H1 (cell line): ENCODE measurements at regions not wholly inside any gene's neighbourhood (a gene's known extent, or its start where the extent isn't known, plus 50 kb on each side); places are given as distances from the start of the nearest gene placed in this dataset.

Source experiments
- CTCF ChIA-PET: fragments of 300-600 bp; sonication (Branson Sonifier 250); formaldehyde crosslinking; loops from one replicate; lab custom pipeline; 2021; ENCODE audit not compliant: partially characterized antibody; lab: Charles Lee
- POLR2A ChIA-PET: fragments of 300-600 bp; sonication (Branson Sonifier 250); formaldehyde crosslinking; loops from one replicate; lab custom pipeline; 2021; ENCODE audit warnings: inconsistent platforms; ENCODE audit not compliant: partially characterized antibody; lab: Charles Lee
- DNase-seq, 2 experiments: peaks; one replicate each; pipeline versions ENCODE4 v3.0.0 to v3.0.0-alpha.2; 2010 to 2022; ENCODE audit warnings: low spot score in 2 of 2, low read depth in 1 of 2, mixed read lengths in 1 of 2
- FAIRE-seq: peaks from 2 replicates; lab custom pipeline; 2011; peaks lifted over from hg19 to GRCh38; lab: Jason Lieb, UNC
- H2AFZ ChIP-seq: 2 replicates; pipeline ENCODE4 v1.8.1; 2012; ENCODE audit warnings: low read length, inconsistent platforms
- H2AK5ac ChIP-seq: 2 replicates; pipeline ENCODE4 v1.6.1; 2013; ENCODE audit warnings: low read depth, low read length
- H2BK120ac ChIP-seq: replicated peaks from 2 replicates; pipeline ENCODE3; 2013; ENCODE audit warnings: low read depth, low read length, inconsistent platforms
- H2BK12ac ChIP-seq: 2 replicates; pipeline ENCODE4 v1.6.1; 2013; ENCODE audit warnings: low read depth, low read length
- H2BK15ac ChIP-seq: 2 replicates; pipeline ENCODE4 v1.6.1; 2013; ENCODE audit warnings: low read length
- H2BK20ac ChIP-seq: 2 replicates; pipeline ENCODE4 v1.6.1; 2013; ENCODE audit warnings: low read length
- H2BK5ac ChIP-seq: 2 replicates; pipeline ENCODE4 v1.6.1; 2013; ENCODE audit warnings: low read depth, low read length
- H3K14ac ChIP-seq: 2 replicates; pipeline ENCODE4 v1.6.1; 2013; ENCODE audit warnings: inconsistent platforms; ENCODE audit not compliant: insufficient read length
- H3K18ac ChIP-seq: 2 replicates; pipeline ENCODE4 v1.6.1; 2013; ENCODE audit warnings: low read length; ENCODE audit errors: extremely low read depth
- H3K23ac ChIP-seq: 2 replicates; pipeline ENCODE4 v1.6.1; 2013; ENCODE audit warnings: inconsistent platforms; ENCODE audit not compliant: insufficient read length
- H3K23me2 ChIP-seq: 2 replicates; pipeline ENCODE4 v1.6.1; 2013; ENCODE audit warnings: low read depth, low read length
- H3K27ac ChIP-seq: 2 replicates; pipeline ENCODE4 v1.6.1; 2011; ENCODE audit warnings: low read depth, low read length, inconsistent platforms
- H3K27me3 ChIP-seq, 4 experiments: replicated peaks in 1 of 4; 1 replicate in 1 of 4; 2 replicates in 3 of 4; pipeline versions ENCODE4 v1.6.1 to v1.8.1; 2011 to 2013; ENCODE audit warnings: low read length in 3 of 4, mild to moderate bottlenecking in 3 of 4, inconsistent platforms in 2 of 4, mixed read lengths in 2 of 4, moderate library complexity in 1 of 4; ENCODE audit not compliant: control insufficient read depth in 3 of 4, insufficient read depth in 3 of 4; ENCODE audit errors: extremely low read depth in 1 of 4
- H3K36me3 ChIP-seq, 4 experiments: 2 replicates each; pipeline versions ENCODE4 v1.6.1 to v1.8.1; 2011 to 2013; ENCODE audit warnings: mild to moderate bottlenecking in 4 of 4, low read length in 3 of 4, moderate library complexity in 2 of 4, control low read depth in 1 of 4, inconsistent platforms in 1 of 4; ENCODE audit not compliant: insufficient read depth in 4 of 4, control insufficient read depth in 2 of 4
- H3K4ac ChIP-seq: replicated peaks from 2 replicates; pipeline ENCODE3; 2013; ENCODE audit warnings: low read length, low read depth, mixed read lengths, inconsistent platforms; ENCODE audit not compliant: insufficient read length
- H3K4me1 ChIP-seq, 4 experiments: replicated peaks in 1 of 4; 1 replicate in 1 of 4; 2 replicates in 3 of 4; pipeline versions ENCODE4 v1.6.1 to v1.8.1; 2011 to 2013; ENCODE audit warnings: low read length in 3 of 4, inconsistent platforms in 2 of 4, mixed read lengths in 1 of 4; ENCODE audit not compliant: insufficient read depth in 4 of 4, control insufficient read depth in 3 of 4
- H3K4me2 ChIP-seq, 2 experiments: 2 replicates each; pipeline versions ENCODE4 v1.6.1 to v1.8.1; 2011 to 2013; ENCODE audit warnings: low read depth in 2 of 2, low read length in 2 of 2, control low read depth in 1 of 2, inconsistent platforms in 1 of 2, mild to moderate bottlenecking in 1 of 2; ENCODE audit not compliant: insufficient read depth in 1 of 2
- H3K4me3 ChIP-seq, 4 experiments: fragments of 200-600, 300-600 bp in 1 of 4; sonication (generic), shearing (Covaris generic), sonication (Bioruptor Twin) in 1 of 4; 2 replicates each; pipeline versions ENCODE4 v1.5.1 to v1.8.1; 2011 to 2016; ENCODE audit warnings: low read length in 4 of 4, low read depth in 3 of 4, control low read depth in 2 of 4, inconsistent platforms in 2 of 4, mild to moderate bottlenecking in 2 of 4, mixed read lengths in 1 of 4, moderate library complexity in 1 of 4; ENCODE audit not compliant: insufficient read depth in 2 of 4; ENCODE audit errors: extremely low read depth in 1 of 4
- H3K56ac ChIP-seq: replicated peaks from 2 replicates; pipeline ENCODE3; 2013; ENCODE audit warnings: low read depth, mild to moderate bottlenecking, mixed read lengths, low read length, inconsistent platforms; ENCODE audit not compliant: insufficient read length
- H3K79me1 ChIP-seq: 2 replicates; pipeline ENCODE4 v1.6.1; 2013; ENCODE audit warnings: low read depth, low read length, control low read depth
- H3K79me2 ChIP-seq, 2 experiments: 2 replicates each; pipeline versions ENCODE4 v1.6.1 to v1.8.1; 2012 to 2013; ENCODE audit warnings: low read length in 2 of 2, mild to moderate bottlenecking in 2 of 2, inconsistent platforms in 1 of 2; ENCODE audit not compliant: insufficient read depth in 2 of 2, control insufficient read depth in 1 of 2
- H3K9ac ChIP-seq, 4 experiments: replicated peaks in 1 of 4; 1 replicate in 1 of 4; 2 replicates in 3 of 4; pipeline versions ENCODE4 v1.6.1 to v1.8.1; 2011 to 2013; ENCODE audit warnings: low read depth in 3 of 4, low read length in 3 of 4, control low read depth in 2 of 4, mild to moderate bottlenecking in 2 of 4, moderate library complexity in 2 of 4, inconsistent platforms in 1 of 4; ENCODE audit errors: extremely low read depth in 1 of 4
- H3K9me3 ChIP-seq, 2 experiments: 2 replicates each; pipeline versions ENCODE4 v1.6.1 to v1.8.1; 2012 to 2013; ENCODE audit warnings: mild to moderate bottlenecking in 2 of 2, moderate library complexity in 2 of 2, control low read depth in 1 of 2, inconsistent platforms in 1 of 2, low read depth in 1 of 2, low read length in 1 of 2, mixed read lengths in 1 of 2; ENCODE audit not compliant: insufficient read depth in 2 of 2
- H4K20me1 ChIP-seq, 2 experiments: replicated peaks in 1 of 2; 2 replicates each; pipeline versions ENCODE3 to v1.8.1; 2011 to 2013; ENCODE audit warnings: inconsistent platforms in 2 of 2, low read length in 2 of 2, mild to moderate bottlenecking in 1 of 2; ENCODE audit not compliant: insufficient read depth in 2 of 2, control insufficient read depth in 1 of 2
- H4K5ac ChIP-seq: 2 replicates; pipeline ENCODE4 v1.6.1; 2013; ENCODE audit warnings: low read length, low read depth, mixed read lengths, inconsistent platforms; ENCODE audit not compliant: insufficient read length
- H4K8ac ChIP-seq: 2 replicates; pipeline ENCODE4 v1.8.0; 2013; ENCODE audit warnings: mild to moderate bottlenecking, moderate library complexity, low read length, inconsistent platforms; ENCODE audit not compliant: insufficient read depth; ENCODE audit errors: extremely low read depth
- H4K91ac ChIP-seq: replicated peaks from 2 replicates; pipeline ENCODE3; 2013; ENCODE audit warnings: low read length, mixed read lengths, inconsistent platforms; ENCODE audit not compliant: insufficient read length
- ATF3 ChIP-seq: IDR thresholded peaks from 2 replicates; pipeline ENCODE4 v1.6.1; 2011; ENCODE audit warnings: low read depth, mild to moderate bottlenecking, low read length; ENCODE audit not compliant: insufficient read depth
- BACH1 ChIP-seq: IDR thresholded peaks from 2 replicates; pipeline ENCODE4 v1.6.1; 2012; ENCODE audit warnings: low read length, improper control_type of control experiment
- BCL11A ChIP-seq, 2 experiments: IDR thresholded peaks; one replicate each; pipeline ENCODE4 v1.6.1; 2011; ENCODE audit warnings: low read depth in 2 of 2, low read length in 2 of 2, mild to moderate bottlenecking in 2 of 2
- CBX5 ChIP-seq: fragments of 300-800, 300-1000 bp; sonication (generic); IDR thresholded peaks from 2 replicates; pipeline ENCODE4 v1.7.1; 2016; ENCODE audit warnings: antibody characterized with exemption, low read length, low read depth
- WGBS, 2 experiments: shearing (Covaris generic) in 1 of 2; methylation state at CpG; one replicate each; pipeline versions ENCODE4 v1.1.6 to v1.1.7; 2013 to 2015; ENCODE audit warnings: low lambda C conversion rate in 2 of 2, mixed read lengths in 2 of 2, inconsistent platforms in 1 of 2, low coverage in 1 of 2, missing lambda C conversion rate in 1 of 2; ENCODE audit not compliant: insufficient replicate concordance in 2 of 2, insufficient coverage in 1 of 2, insufficient read length in 1 of 2; ENCODE audit errors: extremely low coverage in 1 of 2, missing lambda C conversion rate in 1 of 2; 5-methylcytosine and 5-hydroxymethylcytosine counted together

- no peak for DNase-seq
- no peaks in the 10 kb centered on the region for H3K79me2 ChIP-seq
- no peak overlapping the region for H2BK12ac ChIP-seq
- no peak overlapping the region for H3K56ac ChIP-seq
- H3K27me3 ChIP-seq = peaks cover 0 to 1% (median 0%) of the 10 kb centered on the region in 4 experiments; a peak in 1 of 7 replicates
- CTCF ChIA-PET = no interaction called here
- H3K18ac ChIP-seq = no peak overlapping the region
- H2BK15ac ChIP-seq = no peak overlapping the region
- no peak overlapping the region for H3K9ac ChIP-seq
- H4K20me1 ChIP-seq = no peaks in the 10 kb centered on the region
- no peak overlapping the region for H3K4ac ChIP-seq
- no peak overlapping the region for H4K8ac ChIP-seq
- no peak overlapping the region for H4K91ac ChIP-seq
- no peak for TF ChIP-seq CBX5
- TF ChIP-seq BACH1 = no peak
- TF ChIP-seq BCL11A (IDR thresholded peaks at IDR 0.05; ENCODE audit: low read depth in 2 of 2, low read length in 2 of 2) = no peak
- TF ChIP-seq ATF3 = no peak
- TF ChIP-seq, all 59 proteins: peak for 0
- Histone ChIP-seq H2AK5ac (no peak overlapping the region), H3K9me3 (no peaks in the 10 kb centered on the region), H3K4me1 (no peaks in the 10 kb centered on the region), H2AFZ (no peak overlapping the region), H2BK20ac (no peak overlapping the region), H4K5ac (no peak overlapping the region), H2BK5ac (no peak overlapping the region), H3K14ac (no peak overlapping the region), H3K4me3 (no peak overlapping the region), H2BK120ac (no peak overlapping the region), H3K23ac (no peak overlapping the region), H3K23me2 (no peaks in the 10 kb centered on the region), H3K36me3 (no peaks in the 10 kb centered on the region), H3K79me1 (no peaks in the 10 kb centered on the region), H3K4me2 (no peak overlapping the region), H3K27ac (no peak overlapping the region)
- WGBS, 2 experiments = 96% methylated on average over 2 of the region's 2 CpGs; no CpG with 5 or more reads in 1 of the 2 experiments
- no peak for FAIRE-seq
- POLR2A ChIA-PET = no interaction called here
Observed at GRCh38 chr3:1462371-1462770, 369.5 kb downstream of the CNTN6 start.
